H1 (cell line): ENCODE measurements at regions not wholly inside any gene's neighbourhood (a gene's known extent, or its start where the extent isn't known, plus 50 kb on each side); places are given as distances from the start of the nearest gene placed in this dataset.

ENCODE experiments used
- CTCF ChIA-PET: fragments of 300-600 bp; sonication (Branson Sonifier 250); formaldehyde crosslinking; loops from one replicate; lab custom pipeline; 2021; ENCODE audit not compliant: partially characterized antibody; lab: Charles Lee
- POLR2A ChIA-PET: fragments of 300-600 bp; sonication (Branson Sonifier 250); formaldehyde crosslinking; loops from one replicate; lab custom pipeline; 2021; ENCODE audit warnings: inconsistent platforms; ENCODE audit not compliant: partially characterized antibody; lab: Charles Lee
- DNase-seq, 2 experiments: peaks; one replicate each; pipeline versions ENCODE4 v3.0.0 to v3.0.0-alpha.2; 2010 to 2022; ENCODE audit warnings: low spot score in 2 of 2, low read depth in 1 of 2, mixed read lengths in 1 of 2
- FAIRE-seq: peaks from 2 replicates; lab custom pipeline; 2011; peaks lifted over from hg19 to GRCh38; lab: Jason Lieb, UNC
- H2AFZ ChIP-seq: 2 replicates; pipeline ENCODE4 v1.8.1; 2012; ENCODE audit warnings: low read length, inconsistent platforms
- H2AK5ac ChIP-seq: 2 replicates; pipeline ENCODE4 v1.6.1; 2013; ENCODE audit warnings: low read depth, low read length
- H2BK120ac ChIP-seq: replicated peaks from 2 replicates; pipeline ENCODE3; 2013; ENCODE audit warnings: low read depth, low read length, inconsistent platforms
- H2BK12ac ChIP-seq: 2 replicates; pipeline ENCODE4 v1.6.1; 2013; ENCODE audit warnings: low read depth, low read length
- H2BK15ac ChIP-seq: 2 replicates; pipeline ENCODE4 v1.6.1; 2013; ENCODE audit warnings: low read length
- H2BK20ac ChIP-seq: 2 replicates; pipeline ENCODE4 v1.6.1; 2013; ENCODE audit warnings: low read length
- H2BK5ac ChIP-seq: 2 replicates; pipeline ENCODE4 v1.6.1; 2013; ENCODE audit warnings: low read depth, low read length
- H3K14ac ChIP-seq: 2 replicates; pipeline ENCODE4 v1.6.1; 2013; ENCODE audit warnings: inconsistent platforms; ENCODE audit not compliant: insufficient read length
- H3K18ac ChIP-seq: 2 replicates; pipeline ENCODE4 v1.6.1; 2013; ENCODE audit warnings: low read length; ENCODE audit errors: extremely low read depth
- H3K23ac ChIP-seq: 2 replicates; pipeline ENCODE4 v1.6.1; 2013; ENCODE audit warnings: inconsistent platforms; ENCODE audit not compliant: insufficient read length
- H3K23me2 ChIP-seq: 2 replicates; pipeline ENCODE4 v1.6.1; 2013; ENCODE audit warnings: low read depth, low read length
- H3K27ac ChIP-seq: 2 replicates; pipeline ENCODE4 v1.6.1; 2011; ENCODE audit warnings: low read depth, low read length, inconsistent platforms
- H3K27me3 ChIP-seq, 4 experiments: replicated peaks in 1 of 4; 1 replicate in 1 of 4; 2 replicates in 3 of 4; pipeline versions ENCODE4 v1.6.1 to v1.8.1; 2011 to 2013; ENCODE audit warnings: low read length in 3 of 4, mild to moderate bottlenecking in 3 of 4, inconsistent platforms in 2 of 4, mixed read lengths in 2 of 4, moderate library complexity in 1 of 4; ENCODE audit not compliant: control insufficient read depth in 3 of 4, insufficient read depth in 3 of 4; ENCODE audit errors: extremely low read depth in 1 of 4
- H3K36me3 ChIP-seq, 4 experiments: 2 replicates each; pipeline versions ENCODE4 v1.6.1 to v1.8.1; 2011 to 2013; ENCODE audit warnings: mild to moderate bottlenecking in 4 of 4, low read length in 3 of 4, moderate library complexity in 2 of 4, control low read depth in 1 of 4, inconsistent platforms in 1 of 4; ENCODE audit not compliant: insufficient read depth in 4 of 4, control insufficient read depth in 2 of 4
- H3K4ac ChIP-seq: replicated peaks from 2 replicates; pipeline ENCODE3; 2013; ENCODE audit warnings: low read length, low read depth, mixed read lengths, inconsistent platforms; ENCODE audit not compliant: insufficient read length
- H3K4me1 ChIP-seq, 4 experiments: replicated peaks in 1 of 4; 1 replicate in 1 of 4; 2 replicates in 3 of 4; pipeline versions ENCODE4 v1.6.1 to v1.8.1; 2011 to 2013; ENCODE audit warnings: low read length in 3 of 4, inconsistent platforms in 2 of 4, mixed read lengths in 1 of 4; ENCODE audit not compliant: insufficient read depth in 4 of 4, control insufficient read depth in 3 of 4
- H3K4me2 ChIP-seq, 2 experiments: 2 replicates each; pipeline versions ENCODE4 v1.6.1 to v1.8.1; 2011 to 2013; ENCODE audit warnings: low read depth in 2 of 2, low read length in 2 of 2, control low read depth in 1 of 2, inconsistent platforms in 1 of 2, mild to moderate bottlenecking in 1 of 2; ENCODE audit not compliant: insufficient read depth in 1 of 2
- H3K4me3 ChIP-seq, 4 experiments: fragments of 200-600, 300-600 bp in 1 of 4; sonication (generic), shearing (Covaris generic), sonication (Bioruptor Twin) in 1 of 4; 2 replicates each; pipeline versions ENCODE4 v1.5.1 to v1.8.1; 2011 to 2016; ENCODE audit warnings: low read length in 4 of 4, low read depth in 3 of 4, control low read depth in 2 of 4, inconsistent platforms in 2 of 4, mild to moderate bottlenecking in 2 of 4, mixed read lengths in 1 of 4, moderate library complexity in 1 of 4; ENCODE audit not compliant: insufficient read depth in 2 of 4; ENCODE audit errors: extremely low read depth in 1 of 4
- H3K56ac ChIP-seq: replicated peaks from 2 replicates; pipeline ENCODE3; 2013; ENCODE audit warnings: low read depth, mild to moderate bottlenecking, mixed read lengths, low read length, inconsistent platforms; ENCODE audit not compliant: insufficient read length
- H3K79me1 ChIP-seq: 2 replicates; pipeline ENCODE4 v1.6.1; 2013; ENCODE audit warnings: low read depth, low read length, control low read depth
- H3K79me2 ChIP-seq, 2 experiments: 2 replicates each; pipeline versions ENCODE4 v1.6.1 to v1.8.1; 2012 to 2013; ENCODE audit warnings: low read length in 2 of 2, mild to moderate bottlenecking in 2 of 2, inconsistent platforms in 1 of 2; ENCODE audit not compliant: insufficient read depth in 2 of 2, control insufficient read depth in 1 of 2
- H3K9ac ChIP-seq, 4 experiments: replicated peaks in 1 of 4; 1 replicate in 1 of 4; 2 replicates in 3 of 4; pipeline versions ENCODE4 v1.6.1 to v1.8.1; 2011 to 2013; ENCODE audit warnings: low read depth in 3 of 4, low read length in 3 of 4, control low read depth in 2 of 4, mild to moderate bottlenecking in 2 of 4, moderate library complexity in 2 of 4, inconsistent platforms in 1 of 4; ENCODE audit errors: extremely low read depth in 1 of 4
- H3K9me3 ChIP-seq, 2 experiments: 2 replicates each; pipeline versions ENCODE4 v1.6.1 to v1.8.1; 2012 to 2013; ENCODE audit warnings: mild to moderate bottlenecking in 2 of 2, moderate library complexity in 2 of 2, control low read depth in 1 of 2, inconsistent platforms in 1 of 2, low read depth in 1 of 2, low read length in 1 of 2, mixed read lengths in 1 of 2; ENCODE audit not compliant: insufficient read depth in 2 of 2
- H4K20me1 ChIP-seq, 2 experiments: replicated peaks in 1 of 2; 2 replicates each; pipeline versions ENCODE3 to v1.8.1; 2011 to 2013; ENCODE audit warnings: inconsistent platforms in 2 of 2, low read length in 2 of 2, mild to moderate bottlenecking in 1 of 2; ENCODE audit not compliant: insufficient read depth in 2 of 2, control insufficient read depth in 1 of 2
- H4K5ac ChIP-seq: 2 replicates; pipeline ENCODE4 v1.6.1; 2013; ENCODE audit warnings: low read length, low read depth, mixed read lengths, inconsistent platforms; ENCODE audit not compliant: insufficient read length
- H4K8ac ChIP-seq: 2 replicates; pipeline ENCODE4 v1.8.0; 2013; ENCODE audit warnings: mild to moderate bottlenecking, moderate library complexity, low read length, inconsistent platforms; ENCODE audit not compliant: insufficient read depth; ENCODE audit errors: extremely low read depth
- H4K91ac ChIP-seq: replicated peaks from 2 replicates; pipeline ENCODE3; 2013; ENCODE audit warnings: low read length, mixed read lengths, inconsistent platforms; ENCODE audit not compliant: insufficient read length
- ASH2L ChIP-seq: fragments of 200-600, 300-600 bp; sonication (generic); IDR thresholded peaks from one replicate; pipeline ENCODE4 v1.7.1; 2017; ENCODE audit warnings: low read length
- CHD2 ChIP-seq: IDR thresholded peaks from 2 replicates; pipeline ENCODE4 v1.6.1; 2012; ENCODE audit warnings: low read length, improper control_type of control experiment
- CTBP2 ChIP-seq: IDR thresholded peaks from 2 replicates; pipeline ENCODE4 v1.7.0; 2011; ENCODE audit warnings: borderline replicate concordance, mild to moderate bottlenecking, moderate library complexity, mixed read lengths, low read length; ENCODE audit not compliant: insufficient read depth, insufficient read length
- EGR1 ChIP-seq: IDR thresholded peaks from 2 replicates; pipeline ENCODE4 v1.6.1; 2011; ENCODE audit warnings: low read depth, low read length, borderline replicate concordance
- KDM1A ChIP-seq: fragments of 200-600, 300-600 bp; sonication (generic); IDR thresholded peaks from 2 replicates; pipeline ENCODE4 v1.7.1; 2016; ENCODE audit warnings: mild to moderate bottlenecking, low read length, borderline replicate concordance
- KDM4A ChIP-seq: IDR thresholded peaks from one replicate; pipeline ENCODE4 v1.7.1; 2012; ENCODE audit warnings: low read depth, mild to moderate bottlenecking, moderate library complexity, low read length, inconsistent platforms; ENCODE audit not compliant: severe bottlenecking
- PHF8 ChIP-seq: fragments of 200-600 bp; sonication (generic); conservative IDR thresholded peaks from 2 replicates; pipeline ENCODE4 v1.7.1; 2012; ENCODE audit warnings: low read depth, mild to moderate bottlenecking, inconsistent platforms, low read length, moderate library complexity
- POU5F1 ChIP-seq: IDR thresholded peaks from 2 replicates; pipeline ENCODE4 v1.6.1; 2011; ENCODE audit warnings: low read depth, mild to moderate bottlenecking, low read length, moderate library complexity
- RBBP5 ChIP-seq: IDR thresholded peaks from 2 replicates; pipeline ENCODE4 v1.7.1; 2012; ENCODE audit warnings: low read depth, mild to moderate bottlenecking, inconsistent platforms, low read length, moderate library complexity, borderline replicate concordance
- SRF ChIP-seq: IDR thresholded peaks from 2 replicates; pipeline ENCODE4 v1.6.1; 2011; ENCODE audit warnings: mild to moderate bottlenecking, low read depth, low read length, moderate library complexity
- WGBS, 2 experiments: shearing (Covaris generic) in 1 of 2; methylation state at CpG; one replicate each; pipeline versions ENCODE4 v1.1.6 to v1.1.7; 2013 to 2015; ENCODE audit warnings: low lambda C conversion rate in 2 of 2, mixed read lengths in 2 of 2, inconsistent platforms in 1 of 2, low coverage in 1 of 2, missing lambda C conversion rate in 1 of 2; ENCODE audit not compliant: insufficient replicate concordance in 2 of 2, insufficient coverage in 1 of 2, insufficient read length in 1 of 2; ENCODE audit errors: extremely low coverage in 1 of 2, missing lambda C conversion rate in 1 of 2; 5-methylcytosine and 5-hydroxymethylcytosine counted together

DNA sequence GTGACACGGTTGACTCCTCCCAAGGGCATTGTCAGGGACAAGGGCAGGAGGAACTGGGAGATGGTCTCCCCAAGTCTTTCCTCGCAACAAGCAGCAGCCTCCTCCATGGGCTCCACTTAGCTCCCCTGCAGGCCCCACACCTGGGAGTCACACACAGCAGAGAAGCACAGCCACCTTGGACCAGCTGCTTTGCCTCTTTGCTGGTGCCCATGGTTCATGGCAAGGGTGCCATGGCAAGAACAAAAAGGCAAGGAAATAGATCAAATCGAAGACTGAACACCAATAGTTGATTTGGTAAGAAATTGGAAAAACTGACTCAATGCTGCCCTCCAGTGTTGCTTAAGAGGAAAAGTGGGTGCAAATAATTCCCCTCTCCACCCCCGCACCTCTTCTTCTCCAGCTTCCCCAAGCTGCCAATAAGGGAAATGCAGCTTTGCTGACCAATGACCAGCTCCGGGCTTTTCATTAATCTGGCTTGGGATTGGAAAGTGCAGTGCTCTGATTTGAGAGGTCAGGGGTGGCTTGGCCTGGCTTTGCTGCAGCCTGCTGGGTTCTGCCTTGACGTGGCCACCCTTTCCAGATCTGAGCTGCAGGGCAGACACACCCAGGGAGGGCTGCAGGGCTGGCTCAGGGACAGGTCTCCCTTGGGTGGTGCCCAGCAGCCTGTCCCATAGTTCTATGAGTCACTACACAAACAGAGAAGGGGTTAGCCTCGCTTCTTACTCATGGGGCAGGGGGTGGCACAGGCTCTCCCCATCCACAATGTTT lies 162.0 kb downstream of the KLF13 start:
- Histone ChIP-seq H3K4me1 (peaks cover 0 to 6% (median under 1%) of the 10 kb centered on the region in 4 experiments; a peak in 5 of 7 replicates), H4K20me1 (no peaks in the 10 kb centered on the region), H3K9ac (no peak overlapping the region), H2BK5ac (no peak overlapping the region), H3K23me2 (no peaks in the 10 kb centered on the region), H3K4ac (no peak overlapping the region), H2BK120ac (no peak overlapping the region), H3K27me3 (peaks cover 14 to 16% (median 15%) of the 10 kb centered on the region in 4 experiments), H3K4me2 (no peak overlapping the region), H3K56ac (no peak overlapping the region), H4K5ac (no peak overlapping the region), H3K27ac (no peak overlapping the region), H2BK15ac (peak overlapping the region; percentile 92; the same call in 1 of the 2 replicates), H2BK12ac (0 out of 2 replicates have a peak overlapping the region, but pooled peaks have one; percentile 71), H4K8ac (no peak overlapping the region), H3K79me2 (no peaks in the 10 kb centered on the region), H3K14ac (no peak overlapping the region), H4K91ac (no peak overlapping the region), H2AFZ (no peak overlapping the region), H2BK20ac (peak overlapping the region; percentile 72; the same call in 1 of the 2 replicates), H3K18ac (no peak overlapping the region), H3K4me3 (no peak overlapping the region), H3K79me1 (no peaks in the 10 kb centered on the region; the same call in 1 of the 2 replicates), H3K23ac (no peak overlapping the region), H3K9me3 (peaks cover 2 to 8% of the 10 kb centered on the region in 2 experiments; a peak in 2 of 4 replicates), H3K36me3 (peaks cover 0 to 7% (median 0%) of the 10 kb centered on the region in 4 experiments; a peak in 1 of 8 replicates), H2AK5ac (no peak overlapping the region)
- ChIA-PET POLR2A (no interaction called here), CTCF (interaction anchor here (0.6 to 6.3 kb wide), 58 partner anchors 8 to 625 kb away, joined by 3 to 199 read pairs (median 4); partner anchors contain the start of gene KLF13)
- peak; percentile 97 for FAIRE-seq
- 56% methylated on average over 7 of the region's 7 CpGs; no CpG with 5 or more reads in 1 of the 2 experiments for whole genome bisulfite sequencing, 2 experiments
- DNase-seq = peak; percentile 58 to 66
- TF ChIP-seq KDM4A (no peak), CTBP2 (no peak), CHD2 (no peak), SRF (no peak), ASH2L (no peak), EGR1 (peak; percentile 100), RBBP5 (no peak), KDM1A (no peak), PHF8 (no peak), POU5F1 (no peak)
